Mammary epithelial cell (primary cell): ENCODE measurements at regions not wholly inside any gene's neighbourhood (a gene's known extent, or its start where the extent isn't known, plus 50 kb on each side); places are given as distances from the start of the nearest gene placed in this dataset.

ENCODE experiments used
- EZH2 ChIP-seq: IDR thresholded peaks from 2 replicates; pipeline ENCODE4 v1.6.1; 2012; ENCODE audit warnings: low read length, inconsistent platforms, borderline replicate concordance
- TF ChIP-seq, protein P1 (sequence below), 2 donors: IDR thresholded peaks in 1 of 2; conservative IDR thresholded peaks in 1 of 2; 2 replicates each; pipeline ENCODE4 v1.5.1; 2011 to 2012; ENCODE audit warnings: inconsistent platforms in 2 of 2, low read length in 2 of 2, mild to moderate bottlenecking in 2 of 2, control low read depth in 1 of 2, low read depth in 1 of 2; ENCODE audit not compliant: insufficient read depth in 1 of 2; ENCODE audit errors: extremely low read depth in 1 of 2

DNA sequence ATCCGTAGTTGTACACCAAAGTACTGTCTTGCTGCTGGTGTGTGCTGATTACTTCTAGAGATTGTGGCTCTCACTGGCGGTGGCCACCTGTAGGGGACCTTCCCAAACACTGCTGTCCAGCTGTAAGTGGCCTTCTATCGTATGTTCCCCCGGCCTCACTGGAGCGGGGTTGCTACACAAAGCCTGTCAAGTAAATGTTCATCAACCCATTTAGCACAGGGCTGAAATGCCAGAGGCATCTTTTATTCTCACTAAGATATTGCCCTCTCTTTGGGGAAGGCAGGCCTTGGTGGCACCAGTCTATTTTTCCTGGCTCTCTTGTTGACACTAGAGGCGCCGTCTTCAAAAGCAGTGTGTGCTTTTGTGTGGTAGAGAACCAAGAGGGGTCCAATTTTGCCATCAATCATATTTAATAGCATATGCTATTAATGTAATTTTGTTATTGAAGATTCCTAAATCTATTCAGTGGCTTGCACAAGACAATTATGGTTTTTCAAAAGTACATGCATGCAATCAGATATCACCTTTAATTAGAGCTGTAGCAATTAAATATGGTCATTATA lies 514.4 kb upstream of the SALL1 start:
- TF ChIP-seq, protein P1, sequence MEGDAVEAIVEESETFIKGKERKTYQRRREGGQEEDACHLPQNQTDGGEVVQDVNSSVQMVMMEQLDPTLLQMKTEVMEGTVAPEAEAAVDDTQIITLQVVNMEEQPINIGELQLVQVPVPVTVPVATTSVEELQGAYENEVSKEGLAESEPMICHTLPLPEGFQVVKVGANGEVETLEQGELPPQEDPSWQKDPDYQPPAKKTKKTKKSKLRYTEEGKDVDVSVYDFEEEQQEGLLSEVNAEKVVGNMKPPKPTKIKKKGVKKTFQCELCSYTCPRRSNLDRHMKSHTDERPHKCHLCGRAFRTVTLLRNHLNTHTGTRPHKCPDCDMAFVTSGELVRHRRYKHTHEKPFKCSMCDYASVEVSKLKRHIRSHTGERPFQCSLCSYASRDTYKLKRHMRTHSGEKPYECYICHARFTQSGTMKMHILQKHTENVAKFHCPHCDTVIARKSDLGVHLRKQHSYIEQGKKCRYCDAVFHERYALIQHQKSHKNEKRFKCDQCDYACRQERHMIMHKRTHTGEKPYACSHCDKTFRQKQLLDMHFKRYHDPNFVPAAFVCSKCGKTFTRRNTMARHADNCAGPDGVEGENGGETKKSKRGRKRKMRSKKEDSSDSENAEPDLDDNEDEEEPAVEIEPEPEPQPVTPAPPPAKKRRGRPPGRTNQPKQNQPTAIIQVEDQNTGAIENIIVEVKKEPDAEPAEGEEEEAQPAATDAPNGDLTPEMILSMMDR (conservative IDR thresholded peaks at IDR 0.05 in 1 of 2, IDR thresholded peaks at IDR 0.05 in 1 of 2; ENCODE audit: extremely low read depth in 1 of 2, insufficient read depth in 1 of 2, low read depth in 1 of 2, low read length in 2 of 2) = no peak
- no peak for TF ChIP-seq EZH2
